ENCODE measurements at regions not wholly inside any gene's neighbourhood (a gene's known extent, or its start where the extent isn't known, plus 50 kb on each side); places are given as distances from the start of the nearest gene placed in this dataset.

DNA sequence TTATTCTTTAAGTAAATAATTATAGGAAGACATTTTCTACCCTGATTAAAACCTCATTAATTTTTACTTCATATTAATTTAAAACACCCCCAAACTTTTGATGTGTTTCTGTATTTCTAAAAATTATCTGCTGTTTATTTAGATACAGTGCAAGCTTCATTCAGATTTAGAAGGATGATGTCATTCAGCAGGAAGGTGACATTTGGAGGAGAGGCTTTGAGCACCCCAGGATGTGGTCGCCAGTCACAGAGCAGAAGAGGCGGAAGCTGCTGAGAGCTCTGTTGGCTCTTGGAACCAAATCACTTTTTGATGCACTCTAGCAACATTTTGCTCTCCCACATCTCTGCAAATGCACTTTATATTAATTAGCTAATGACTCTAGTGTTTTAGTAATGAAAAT, 233.9 kb upstream of the CACNA2D1 start:
- Histone ChIP-seq H3K9me1 (replicated peaks; ENCODE audit: control insufficient read depth, extremely low read depth, insufficient read depth, low read length) (no peaks in the 10 kb centered on the region), H3K36me3 (ENCODE audit: control insufficient read depth in 2 of 2, extremely low read depth in 1 of 2, insufficient read depth in 2 of 2, low read length in 2 of 2) (no peaks in the 10 kb centered on the region), H3K9me3 (replicated peaks; ENCODE audit: control insufficient read depth, insufficient read depth, low read length) (no peaks in the 10 kb centered on the region), H4K20me1 (replicated peaks; ENCODE audit: control insufficient read depth, extremely low read depth, insufficient read depth, low read length) (no peaks in the 10 kb centered on the region), H3K27ac (ENCODE audit: insufficient read depth, low read depth, low read length) (no peak overlapping the region), H3K79me2 (ENCODE audit: control insufficient read depth, insufficient read depth, low read length) (no peaks in the 10 kb centered on the region), H3K4me2 (ENCODE audit: insufficient read depth, low read length) (no peak overlapping the region), H3K4me3 (replicated peaks in 1 of 3; ENCODE audit: insufficient read depth in 1 of 3, low read depth in 1 of 3, low read length in 3 of 3) (no peak overlapping the region), H3K4me1 (ENCODE audit: control insufficient read depth, extremely low read depth, insufficient read depth, low read length) (no peaks in the 10 kb centered on the region), H3K27me3 (ENCODE audit: control insufficient read depth in 2 of 2, insufficient read depth in 2 of 2, low read length in 2 of 2) (no peaks in the 10 kb centered on the region), H2AFZ (ENCODE audit: low read depth, low read length) (no peak overlapping the region), H3K9ac (replicated peaks; ENCODE audit: extremely low read depth, insufficient read depth, low read length) (no peak overlapping the region)
- no TSS peak for BruUV-seq (replicated peaks)
- DNase-seq (ENCODE audit: low read depth, low spot score) (no peak), FAIRE-seq (no peak)
- POLR2A ChIA-PET = no interaction called here
- CTCF ChIA-PET = interaction anchor here (1.4 to 2.0 kb wide), 2 partner anchors 10 to 13 kb away, joined by 3 to 8 read pairs; no protein-coding TSS in a partner anchor
- intact Hi-C loops (cut with micrococcal nuclease) (no loop called here), dilution Hi-C loops (cut with MboI; ENCODE audit: extremely low pct_ligation_motif_present, low sequenced_read_pairs) (no loop called here)
- no peak for TF ChIP-seq GATA2 (IDR thresholded peaks at IDR 0.05; ENCODE audit: insufficient read depth, insufficient read length, low read depth, low read length)
- no peak for TF ChIP-seq POLR2A (IDR thresholded peaks at IDR 0.05; ENCODE audit: low read depth, low read length)
- TF ChIP-seq, protein P1, sequence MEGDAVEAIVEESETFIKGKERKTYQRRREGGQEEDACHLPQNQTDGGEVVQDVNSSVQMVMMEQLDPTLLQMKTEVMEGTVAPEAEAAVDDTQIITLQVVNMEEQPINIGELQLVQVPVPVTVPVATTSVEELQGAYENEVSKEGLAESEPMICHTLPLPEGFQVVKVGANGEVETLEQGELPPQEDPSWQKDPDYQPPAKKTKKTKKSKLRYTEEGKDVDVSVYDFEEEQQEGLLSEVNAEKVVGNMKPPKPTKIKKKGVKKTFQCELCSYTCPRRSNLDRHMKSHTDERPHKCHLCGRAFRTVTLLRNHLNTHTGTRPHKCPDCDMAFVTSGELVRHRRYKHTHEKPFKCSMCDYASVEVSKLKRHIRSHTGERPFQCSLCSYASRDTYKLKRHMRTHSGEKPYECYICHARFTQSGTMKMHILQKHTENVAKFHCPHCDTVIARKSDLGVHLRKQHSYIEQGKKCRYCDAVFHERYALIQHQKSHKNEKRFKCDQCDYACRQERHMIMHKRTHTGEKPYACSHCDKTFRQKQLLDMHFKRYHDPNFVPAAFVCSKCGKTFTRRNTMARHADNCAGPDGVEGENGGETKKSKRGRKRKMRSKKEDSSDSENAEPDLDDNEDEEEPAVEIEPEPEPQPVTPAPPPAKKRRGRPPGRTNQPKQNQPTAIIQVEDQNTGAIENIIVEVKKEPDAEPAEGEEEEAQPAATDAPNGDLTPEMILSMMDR (IDR thresholded peaks at IDR 0.05; ENCODE audit: extremely low read depth in 1 of 2, insufficient read depth in 1 of 2, low read depth in 1 of 2, low read length in 2 of 2) = no peak
- no peak for TF ChIP-seq JUN (IDR thresholded peaks at IDR 0.05; ENCODE audit: borderline replicate concordance, insufficient read depth, insufficient read length, low read depth)
- TF ChIP-seq, protein P2, sequence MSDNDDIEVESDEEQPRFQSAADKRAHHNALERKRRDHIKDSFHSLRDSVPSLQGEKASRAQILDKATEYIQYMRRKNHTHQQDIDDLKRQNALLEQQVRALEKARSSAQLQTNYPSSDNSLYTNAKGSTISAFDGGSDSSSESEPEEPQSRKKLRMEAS (IDR thresholded peaks at IDR 0.05; ENCODE audit: insufficient read depth, insufficient read length) = no peak
